SK-N-SH treated with all-trans-retinoic acid at 6 μM for 48 hours (cell line): ENCODE measurements at regions not wholly inside any gene's neighbourhood (a gene's known extent, or its start where the extent isn't known, plus 50 kb on each side); places are given as distances from the start of the nearest gene placed in this dataset.

Source experiments
- ARNTL ChIP-seq: fragments of 450-650 bp; formaldehyde crosslinking; IDR thresholded peaks from 2 replicates; pipeline ENCODE4 v1.5.0; 2020; ENCODE audit warnings: low read depth, mild to moderate bottlenecking, moderate library complexity, borderline replicate concordance
- GLIS3 ChIP-seq: fragments of 250-450 bp; sonication (Bioruptor Pico); IDR thresholded peaks from 2 replicates; pipeline ENCODE4 v1.5.0; 2020; ENCODE audit warnings: mild to moderate bottlenecking, moderate library complexity
- ISL1 ChIP-seq: fragments of 250-450 bp; sonication (Bioruptor Pico); IDR thresholded peaks from 2 replicates; pipeline ENCODE4 v2.1.2; 2022; ENCODE audit warnings: mild to moderate bottlenecking, moderate library complexity
- RARB ChIP-seq: fragments of 250-450 bp; sonication (Bioruptor Pico); IDR thresholded peaks from 2 replicates; pipeline ENCODE4 v1.8.0; 2021; ENCODE audit warnings: mild to moderate bottlenecking, moderate library complexity
- TCF4 ChIP-seq: fragments of 250-450 bp; sonication (Bioruptor Pico); IDR thresholded peaks from 2 replicates; pipeline ENCODE4 v1.8.0; 2021; ENCODE audit warnings: mild to moderate bottlenecking, moderate library complexity, borderline replicate concordance
- TOX ChIP-seq: fragments of 250-450 bp; sonication (Bioruptor Pico); IDR thresholded peaks from 2 replicates; pipeline ENCODE4 v1.8.0; 2021; ENCODE audit warnings: mild to moderate bottlenecking, moderate library complexity, borderline replicate concordance
- TF ChIP-seq, protein P1 (sequence below): fragments of 250-450 bp; sonication (Bioruptor Pico); IDR thresholded peaks from 2 replicates; pipeline ENCODE4 v1.5.1; 2021; ENCODE audit warnings: mild to moderate bottlenecking, moderate library complexity
- TF ChIP-seq, protein P2 (sequence below): fragments of 250-450 bp; sonication (Bioruptor Pico); IDR thresholded peaks from 2 replicates; pipeline ENCODE4 v1.5.1; 2020; ENCODE audit warnings: low read depth, mild to moderate bottlenecking, moderate library complexity
- TF ChIP-seq, protein P3 (sequence below): fragments of 250-450 bp; sonication (Bioruptor Pico); IDR thresholded peaks from 2 replicates; pipeline ENCODE4 v1.5.0; 2020; ENCODE audit warnings: mild to moderate bottlenecking, moderate library complexity

DNA sequence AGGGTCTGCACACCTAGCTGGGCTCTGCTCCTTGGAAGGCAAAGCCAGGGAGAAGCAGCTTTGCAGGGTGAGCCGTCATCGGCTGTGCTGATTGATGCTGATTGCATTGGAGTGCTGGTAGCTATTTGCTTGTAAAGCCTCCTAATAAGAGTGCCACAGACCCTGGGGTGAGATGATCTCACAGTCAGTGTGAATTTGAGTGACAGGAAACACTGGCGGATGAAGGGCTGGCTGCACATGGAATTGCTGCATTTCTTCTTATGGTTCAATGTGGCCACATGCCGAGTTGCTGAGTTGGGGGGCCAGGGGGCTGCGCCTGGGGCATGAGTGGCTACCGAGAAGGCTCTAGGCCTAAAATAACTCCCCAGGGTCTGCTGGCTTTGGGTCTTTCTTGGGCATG is 138.2 kb upstream of the CACNA1E start:
- TF ChIP-seq ARNTL (CRISPR knock-in tag) (no peak), GLIS3 (CRISPR knock-in tag) (no peak), TCF4 (CRISPR knock-in tag) (no peak), ISL1 (CRISPR knock-in tag) (no peak), TOX (CRISPR knock-in tag) (no peak), RARB (CRISPR knock-in tag) (no peak)
- TF ChIP-seq, protein P1, sequence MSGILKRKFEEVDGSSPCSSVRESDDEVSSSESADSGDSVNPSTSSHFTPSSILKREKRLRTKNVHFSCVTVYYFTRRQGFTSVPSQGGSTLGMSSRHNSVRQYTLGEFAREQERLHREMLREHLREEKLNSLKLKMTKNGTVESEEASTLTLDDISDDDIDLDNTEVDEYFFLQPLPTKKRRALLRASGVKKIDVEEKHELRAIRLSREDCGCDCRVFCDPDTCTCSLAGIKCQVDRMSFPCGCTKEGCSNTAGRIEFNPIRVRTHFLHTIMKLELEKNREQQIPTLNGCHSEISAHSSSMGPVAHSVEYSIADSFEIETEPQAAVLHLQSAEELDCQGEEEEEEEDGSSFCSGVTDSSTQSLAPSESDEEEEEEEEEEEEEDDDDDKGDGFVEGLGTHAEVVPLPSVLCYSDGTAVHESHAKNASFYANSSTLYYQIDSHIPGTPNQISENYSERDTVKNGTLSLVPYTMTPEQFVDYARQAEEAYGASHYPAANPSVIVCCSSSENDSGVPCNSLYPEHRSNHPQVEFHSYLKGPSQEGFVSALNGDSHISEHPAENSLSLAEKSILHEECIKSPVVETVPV (CRISPR knock-in tag): no peak
- TF ChIP-seq, protein P2, sequence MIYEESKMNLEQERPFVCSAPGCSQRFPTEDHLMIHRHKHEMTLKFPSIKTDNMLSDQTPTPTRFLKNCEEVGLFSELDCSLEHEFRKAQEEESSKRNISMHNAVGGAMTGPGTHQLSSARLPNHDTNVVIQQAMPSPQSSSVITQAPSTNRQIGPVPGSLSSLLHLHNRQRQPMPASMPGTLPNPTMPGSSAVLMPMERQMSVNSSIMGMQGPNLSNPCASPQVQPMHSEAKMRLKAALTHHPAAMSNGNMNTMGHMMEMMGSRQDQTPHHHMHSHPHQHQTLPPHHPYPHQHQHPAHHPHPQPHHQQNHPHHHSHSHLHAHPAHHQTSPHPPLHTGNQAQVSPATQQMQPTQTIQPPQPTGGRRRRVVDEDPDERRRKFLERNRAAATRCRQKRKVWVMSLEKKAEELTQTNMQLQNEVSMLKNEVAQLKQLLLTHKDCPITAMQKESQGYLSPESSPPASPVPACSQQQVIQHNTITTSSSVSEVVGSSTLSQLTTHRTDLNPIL (CRISPR knock-in tag): no peak
- TF ChIP-seq, protein P3, sequence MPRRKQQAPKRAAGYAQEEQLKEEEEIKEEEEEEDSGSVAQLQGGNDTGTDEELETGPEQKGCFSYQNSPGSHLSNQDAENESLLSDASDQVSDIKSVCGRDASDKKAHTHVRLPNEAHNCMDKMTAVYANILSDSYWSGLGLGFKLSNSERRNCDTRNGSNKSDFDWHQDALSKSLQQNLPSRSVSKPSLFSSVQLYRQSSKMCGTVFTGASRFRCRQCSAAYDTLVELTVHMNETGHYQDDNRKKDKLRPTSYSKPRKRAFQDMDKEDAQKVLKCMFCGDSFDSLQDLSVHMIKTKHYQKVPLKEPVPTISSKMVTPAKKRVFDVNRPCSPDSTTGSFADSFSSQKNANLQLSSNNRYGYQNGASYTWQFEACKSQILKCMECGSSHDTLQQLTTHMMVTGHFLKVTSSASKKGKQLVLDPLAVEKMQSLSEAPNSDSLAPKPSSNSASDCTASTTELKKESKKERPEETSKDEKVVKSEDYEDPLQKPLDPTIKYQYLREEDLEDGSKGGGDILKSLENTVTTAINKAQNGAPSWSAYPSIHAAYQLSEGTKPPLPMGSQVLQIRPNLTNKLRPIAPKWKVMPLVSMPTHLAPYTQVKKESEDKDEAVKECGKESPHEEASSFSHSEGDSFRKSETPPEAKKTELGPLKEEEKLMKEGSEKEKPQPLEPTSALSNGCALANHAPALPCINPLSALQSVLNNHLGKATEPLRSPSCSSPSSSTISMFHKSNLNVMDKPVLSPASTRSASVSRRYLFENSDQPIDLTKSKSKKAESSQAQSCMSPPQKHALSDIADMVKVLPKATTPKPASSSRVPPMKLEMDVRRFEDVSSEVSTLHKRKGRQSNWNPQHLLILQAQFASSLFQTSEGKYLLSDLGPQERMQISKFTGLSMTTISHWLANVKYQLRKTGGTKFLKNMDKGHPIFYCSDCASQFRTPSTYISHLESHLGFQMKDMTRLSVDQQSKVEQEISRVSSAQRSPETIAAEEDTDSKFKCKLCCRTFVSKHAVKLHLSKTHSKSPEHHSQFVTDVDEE (CRISPR knock-in tag): no peak
